OCI-LY1 (cell line): ENCODE measurements at regions not wholly inside any gene's neighbourhood (a gene's known extent, or its start where the extent isn't known, plus 50 kb on each side); places are given as distances from the start of the nearest gene placed in this dataset.

ENCODE experiments used
- H2AFZ ChIP-seq: fragments of 200-600 bp; sonication (generic), shearing (Covaris generic); 2 replicates; pipeline ENCODE4 v1.6.0; 2014; ENCODE audit warnings: antibody characterized with exemption, mild to moderate bottlenecking, low read length
- H3F3A ChIP-seq: fragments of 200-600 bp; sonication (generic), shearing (Covaris generic); 2 replicates; pipeline ENCODE4 v1.6.0; 2014; ENCODE audit warnings: mild to moderate bottlenecking, antibody characterized with exemption, low read length, moderate library complexity; ENCODE audit not compliant: insufficient read depth
- H3K27ac ChIP-seq: fragments of 200-600 bp; sonication (generic); 2 replicates; pipeline ENCODE4 v1.5.1; 2014; ENCODE audit warnings: low read length, mixed run types, mild to moderate bottlenecking, low read depth; ENCODE audit not compliant: poor library complexity, severe bottlenecking
- H3K27me3 ChIP-seq: fragments of 200-600 bp; sonication (generic); 2 replicates; pipeline ENCODE4 v1.6.0; 2014; ENCODE audit warnings: antibody characterized with exemption, mild to moderate bottlenecking, low read length, moderate library complexity; ENCODE audit not compliant: insufficient read depth
- H3K36me3 ChIP-seq: fragments of 200-600 bp; sonication (generic); 2 replicates; pipeline ENCODE4 v1.6.1; 2014; ENCODE audit warnings: mild to moderate bottlenecking, antibody characterized with exemption, low read length, moderate library complexity, mixed read lengths; ENCODE audit not compliant: insufficient read depth
- H3K4me1 ChIP-seq: fragments of 200-600 bp; sonication (generic); 2 replicates; pipeline ENCODE4 v1.5.1; 2014; ENCODE audit warnings: mild to moderate bottlenecking, low read length, moderate library complexity; ENCODE audit not compliant: insufficient read depth, severe bottlenecking
- H3K4me2 ChIP-seq: fragments of 200-600 bp; sonication (generic), shearing (Covaris generic); 2 replicates; pipeline ENCODE4 v1.6.1; 2014; ENCODE audit warnings: low read length
- H3K4me3 ChIP-seq: fragments of 200-600 bp; sonication (generic); 2 replicates; pipeline ENCODE4 v1.5.1; 2014; ENCODE audit warnings: low read length, low read depth, mild to moderate bottlenecking, mixed read lengths; ENCODE audit not compliant: poor library complexity, severe bottlenecking
- H3K79me2 ChIP-seq: fragments of 200-600 bp; shearing (Covaris generic); 2 replicates; pipeline ENCODE4 v1.6.1; 2016; ENCODE audit warnings: mixed run types, low read length, mixed read lengths; ENCODE audit not compliant: insufficient read depth
- H3K9ac ChIP-seq: fragments of 200-600 bp; sonication (generic), shearing (Covaris generic); 2 replicates; pipeline ENCODE4 v1.6.1; 2014; ENCODE audit warnings: mild to moderate bottlenecking, low read length, mixed read lengths
- H3K9me2 ChIP-seq: fragments of 200-600 bp; sonication (generic), shearing (Covaris generic); 2 replicates; pipeline ENCODE4 v1.6.1; 2014; ENCODE audit warnings: low read depth, mild to moderate bottlenecking, low read length, mixed read lengths
- H3K9me3 ChIP-seq: fragments of 200-600 bp; shearing (Covaris generic); 2 replicates; pipeline ENCODE4 v1.6.1; 2014; ENCODE audit warnings: low read length, mixed read lengths
- H4K20me1 ChIP-seq: fragments of 200-600 bp; sonication (generic), shearing (Covaris generic); 2 replicates; pipeline ENCODE4 v1.6.0; 2016; ENCODE audit warnings: mild to moderate bottlenecking, low read length; ENCODE audit not compliant: insufficient read depth
- EZH2 ChIP-seq: fragments of 200-600 bp; sonication (generic), shearing (Covaris generic); IDR thresholded peaks from 2 replicates; pipeline ENCODE4 v1.8.0; 2017; ENCODE audit warnings: borderline replicate concordance, mixed run types, mild to moderate bottlenecking, antibody characterized with exemption, low read length, moderate library complexity, mixed read lengths
- TF ChIP-seq, protein P1 (sequence below): fragments of 200-600 bp; sonication (generic), shearing (Covaris generic); IDR thresholded peaks from 2 replicates; pipeline ENCODE4 v1.5.1; 2017; ENCODE audit warnings: mild to moderate bottlenecking, antibody characterized with exemption, low read length, moderate library complexity, mixed read lengths

DNA sequence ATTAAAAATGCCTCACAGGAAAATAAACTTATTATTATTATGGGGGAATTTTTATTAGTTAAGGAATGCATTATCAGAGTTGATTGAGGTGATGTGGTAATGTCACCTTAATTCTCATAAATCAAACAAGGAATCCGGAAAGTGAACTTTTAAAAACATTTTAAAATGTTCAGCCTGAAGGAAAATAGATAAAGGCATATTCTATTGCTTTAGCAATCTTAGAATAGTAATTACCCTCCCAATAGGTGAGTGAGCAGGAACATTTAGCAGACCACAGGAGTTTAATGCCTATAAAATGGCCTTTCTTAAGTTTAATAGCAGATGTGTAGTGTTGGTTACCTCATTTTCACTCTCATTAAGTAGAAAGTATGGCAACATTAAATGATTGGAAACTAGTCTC, 160.9 kb upstream of the MAD2L1 start:
- Histone ChIP-seq H3F3A (no peaks in the 10 kb centered on the region), H3K4me3 (no peak overlapping the region), H3K27me3 (0 out of 2 replicates have a peak, but pooled peaks cover 5% of the 10 kb centered on the region), H4K20me1 (no peaks in the 10 kb centered on the region), H3K9me2 (no peaks in the 10 kb centered on the region), H3K4me1 (no peaks in the 10 kb centered on the region), H2AFZ (no peak overlapping the region), H3K36me3 (no peaks in the 10 kb centered on the region), H3K9ac (no peak overlapping the region), H3K79me2 (no peaks in the 10 kb centered on the region), H3K9me3 (no peaks in the 10 kb centered on the region), H3K27ac (no peak overlapping the region), H3K4me2 (no peak overlapping the region)
- TF ChIP-seq EZH2 = no peak
- TF ChIP-seq, protein P1, sequence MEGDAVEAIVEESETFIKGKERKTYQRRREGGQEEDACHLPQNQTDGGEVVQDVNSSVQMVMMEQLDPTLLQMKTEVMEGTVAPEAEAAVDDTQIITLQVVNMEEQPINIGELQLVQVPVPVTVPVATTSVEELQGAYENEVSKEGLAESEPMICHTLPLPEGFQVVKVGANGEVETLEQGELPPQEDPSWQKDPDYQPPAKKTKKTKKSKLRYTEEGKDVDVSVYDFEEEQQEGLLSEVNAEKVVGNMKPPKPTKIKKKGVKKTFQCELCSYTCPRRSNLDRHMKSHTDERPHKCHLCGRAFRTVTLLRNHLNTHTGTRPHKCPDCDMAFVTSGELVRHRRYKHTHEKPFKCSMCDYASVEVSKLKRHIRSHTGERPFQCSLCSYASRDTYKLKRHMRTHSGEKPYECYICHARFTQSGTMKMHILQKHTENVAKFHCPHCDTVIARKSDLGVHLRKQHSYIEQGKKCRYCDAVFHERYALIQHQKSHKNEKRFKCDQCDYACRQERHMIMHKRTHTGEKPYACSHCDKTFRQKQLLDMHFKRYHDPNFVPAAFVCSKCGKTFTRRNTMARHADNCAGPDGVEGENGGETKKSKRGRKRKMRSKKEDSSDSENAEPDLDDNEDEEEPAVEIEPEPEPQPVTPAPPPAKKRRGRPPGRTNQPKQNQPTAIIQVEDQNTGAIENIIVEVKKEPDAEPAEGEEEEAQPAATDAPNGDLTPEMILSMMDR = no peak

DNA sequence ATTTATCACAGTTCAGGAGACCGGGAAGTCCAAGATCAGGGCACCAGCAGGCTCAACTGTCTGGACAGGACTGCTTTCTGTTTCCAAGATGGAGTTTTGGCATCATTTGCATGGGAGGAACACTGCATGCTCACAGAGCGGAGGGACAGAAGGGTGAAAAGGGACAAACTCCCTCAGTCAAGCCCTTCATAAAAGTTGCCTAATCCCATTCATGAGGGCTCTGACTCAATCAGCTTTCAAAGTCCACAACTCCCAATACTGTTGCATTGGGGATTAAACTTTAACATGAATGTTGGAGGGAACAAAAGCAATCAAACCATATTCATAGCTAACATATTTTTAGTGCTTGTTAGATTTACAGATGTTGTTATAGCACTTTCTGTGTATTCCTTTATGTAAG, 158.9 kb upstream of the MAD2L1 start:
- H3F3A ChIP-seq = no peaks in the 10 kb centered on the region
- no peak overlapping the region for H3K9ac ChIP-seq
- TF ChIP-seq EZH2 = no peak
- TF ChIP-seq, protein P1 = no peak
- no peaks in the 10 kb centered on the region for H3K9me2 ChIP-seq
- H3K9me3 ChIP-seq = no peaks in the 10 kb centered on the region
- H3K4me2 ChIP-seq = no peak overlapping the region
- no peak overlapping the region for H2AFZ ChIP-seq
- no peaks in the 10 kb centered on the region for H3K36me3 ChIP-seq
- 0 out of 2 replicates have a peak, but pooled peaks cover 5% of the 10 kb centered on the region for H3K27me3 ChIP-seq
- H3K4me3 ChIP-seq = no peak overlapping the region
- no peak overlapping the region for H3K27ac ChIP-seq
- no peaks in the 10 kb centered on the region for H3K79me2 ChIP-seq
- no peaks in the 10 kb centered on the region for H4K20me1 ChIP-seq
- no peaks in the 10 kb centered on the region for H3K4me1 ChIP-seq

GRCh38 chr4:120218981-120219380, 152.3 kb upstream of the MAD2L1 start:
- no peaks in the 10 kb centered on the region for H3K4me1 ChIP-seq
- H4K20me1 ChIP-seq = no peaks in the 10 kb centered on the region
- no peaks in the 10 kb centered on the region for H3K36me3 ChIP-seq
- no peak overlapping the region for H3K27ac ChIP-seq
- H3K9me3 ChIP-seq = no peaks in the 10 kb centered on the region
- no peaks in the 10 kb centered on the region for H3K27me3 ChIP-seq
- no peak overlapping the region for H2AFZ ChIP-seq
- H3K4me3 ChIP-seq = no peak overlapping the region
- H3K79me2 ChIP-seq = no peaks in the 10 kb centered on the region
- H3F3A ChIP-seq = no peaks in the 10 kb centered on the region
- TF ChIP-seq, protein P1 = no peak
- no peak for TF ChIP-seq EZH2
- H3K9ac ChIP-seq = no peak overlapping the region
- no peaks in the 10 kb centered on the region for H3K9me2 ChIP-seq
- H3K4me2 ChIP-seq = no peak overlapping the region
